PC-3 (cell line): ENCODE measurements at regions not wholly inside any gene's neighbourhood (a gene's known extent, or its start where the extent isn't known, plus 50 kb on each side); places are given as distances from the start of the nearest gene placed in this dataset.
A peak's percentile ranks its signal among the peaks of the same experiment; 100 is the strongest.

Experiments used
- ATAC-seq: fragments of 200-7000 bp; cut with Tn5 transposase; 2 replicates; pipeline ENCODE4 v1.9.1; 2020; ENCODE audit warnings: mild to moderate bottlenecking, moderate library complexity
- BruUV-seq: library from RNA; stranded (reverse); fragments of 400-500 nt; replicated peaks from 2 replicates; lab custom pipeline; 2021; lab: Mats Ljungman, UMichigan
- CTCF ChIA-PET: fragments of 300-600 bp; sonication (Branson Sonifier 250); formaldehyde crosslinking; loops from one replicate; lab custom pipeline; 2022; ENCODE audit warnings: antibody characterized with exemption; lab: Charles Lee
- POLR2A ChIA-PET: fragments of 300-600 bp; sonication (Branson Sonifier 250); formaldehyde crosslinking; loops from one replicate; lab custom pipeline; 2022; ENCODE audit warnings: antibody characterized with exemption; ENCODE audit not compliant: unreplicated experiment; lab: Charles Lee
- DNase-seq: peaks from one replicate; pipeline ENCODE4 v3.0.0-alpha.2; 2015
- H2AFZ ChIP-seq: fragments of 300-600 bp; sonication (generic); 2 replicates; pipeline ENCODE4 v1.6.0; 2016; ENCODE audit warnings: antibody characterized with exemption, low read length
- H3F3A ChIP-seq: fragments of 300-600 bp; sonication (generic); one replicate; pipeline ENCODE4 v1.6.0; 2017; ENCODE audit warnings: antibody characterized with exemption, low read length, control low read depth, mild to moderate bottlenecking; ENCODE audit not compliant: unreplicated experiment
- H3K27ac ChIP-seq: fragments of 300-600 bp; sonication (generic); 2 replicates; pipeline ENCODE4 v1.5.1; 2016; ENCODE audit warnings: mild to moderate bottlenecking, low read length
- H3K27me3 ChIP-seq: fragments of 300-600 bp; sonication (generic); 2 replicates; pipeline ENCODE4 v1.6.1; 2016; ENCODE audit warnings: low read length, mixed read lengths
- H3K36me3 ChIP-seq: fragments of 300-600 bp; sonication (generic); 2 replicates; pipeline ENCODE4 v1.6.1; 2016; ENCODE audit warnings: low read depth, mixed run types, low read length, mixed read lengths
- H3K4me1 ChIP-seq: fragments of 300-600 bp; sonication (generic); 2 replicates; pipeline ENCODE4 v1.5.1; 2016; ENCODE audit warnings: low read length; ENCODE audit not compliant: insufficient read depth
- H3K4me2 ChIP-seq: fragments of 300-600 bp; sonication (generic); 2 replicates; pipeline ENCODE4 v1.6.0; 2016; ENCODE audit warnings: low read length
- H3K4me3 ChIP-seq: fragments of 300-600 bp; sonication (generic); 2 replicates; pipeline ENCODE4 v1.5.1; 2016; ENCODE audit warnings: mild to moderate bottlenecking, low read length, mixed read lengths
- H3K79me2 ChIP-seq: fragments of 300-600 bp; sonication (generic); 2 replicates; pipeline ENCODE4 v1.6.1; 2017; ENCODE audit warnings: low read length, mixed read lengths
- H3K9ac ChIP-seq: fragments of 300-600 bp; sonication (generic); 2 replicates; pipeline ENCODE4 v1.6.0; 2016; ENCODE audit warnings: mild to moderate bottlenecking, low read length
- H3K9me2 ChIP-seq: fragments of 300-600 bp; sonication (generic); replicated peaks from 2 replicates; pipeline ENCODE4 v1.6.1; 2016; ENCODE audit warnings: mixed run types, low read length, mixed read lengths
- H3K9me3 ChIP-seq: fragments of 300-600 bp; sonication (generic); 2 replicates; pipeline ENCODE4 v1.6.1; 2016; ENCODE audit warnings: low read length, mixed read lengths
- H4K20me1 ChIP-seq: fragments of 300-600 bp; sonication (generic); 2 replicates; pipeline ENCODE4 v1.6.1; 2016; ENCODE audit warnings: low read length, mixed read lengths
- CTCF ChIP-seq: fragments of 300-600 bp; sonication (generic); conservative IDR thresholded peaks from 2 replicates; pipeline ENCODE4 v1.5.1; 2017; ENCODE audit warnings: antibody characterized with exemption, low read depth, mild to moderate bottlenecking, low read length
- EZH2 ChIP-seq: fragments of 300-600 bp; sonication (generic); IDR thresholded peaks from one replicate; pipeline ENCODE4 v1.6.1; 2017; ENCODE audit warnings: antibody characterized with exemption, mild to moderate bottlenecking, low read length; ENCODE audit not compliant: unreplicated experiment
- EZH2phosphoT487 ChIP-seq: fragments of 300-600 bp; sonication (generic); IDR thresholded peaks from 2 replicates; pipeline ENCODE4 v1.6.1; 2018; ENCODE audit warnings: mild to moderate bottlenecking, antibody characterized with exemption, low read length, borderline replicate concordance
- intact Hi-C: fragments of 100-400 bp; cut with micrococcal nuclease; formaldehyde crosslinking; loops from 2 replicates; pipeline ENCODE4 v1.9.0; 2023

DNA sequence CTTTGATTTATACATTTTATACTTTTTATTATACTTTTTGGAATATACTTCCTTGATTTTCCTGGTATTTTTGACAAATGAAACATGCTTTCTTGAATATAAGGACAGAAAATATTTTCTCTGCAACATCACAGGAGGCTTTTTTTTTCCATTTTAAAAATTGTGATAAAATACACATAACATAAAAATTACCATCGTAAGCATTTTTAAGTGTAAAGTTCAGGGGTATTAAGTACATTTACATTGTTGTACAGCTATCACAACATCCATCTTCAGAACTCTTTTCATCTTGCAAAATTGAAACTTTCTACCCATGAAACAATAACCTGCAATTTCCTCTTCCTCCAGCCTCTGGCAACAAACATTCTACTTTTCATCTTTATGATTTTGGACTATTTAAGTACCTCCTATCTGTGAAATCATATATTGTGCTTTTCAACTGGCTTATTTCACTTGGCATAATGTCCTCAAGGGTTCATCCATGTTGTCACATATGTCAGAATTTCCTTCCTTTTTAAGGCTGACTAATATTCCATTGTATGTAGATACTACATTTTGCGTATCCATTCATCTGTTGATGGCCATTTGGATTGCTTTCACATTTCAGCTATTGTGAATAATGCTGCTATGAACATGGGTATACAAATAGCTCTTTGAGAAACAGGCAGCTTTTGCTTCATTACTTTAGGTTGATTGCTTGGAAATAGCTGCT, 412.6 kb downstream of the RAPGEF2 start:
- Histone ChIP-seq H3K9me3 (no peaks in the 10 kb centered on the region), H3K36me3 (no peaks in the 10 kb centered on the region), H3K9ac (no peak overlapping the region), H3K4me3 (no peak overlapping the region), H4K20me1 (no peaks in the 10 kb centered on the region), H3K27ac (no peak overlapping the region), H3F3A (no peaks in the 10 kb centered on the region), H3K9me2 (no peaks in the 10 kb centered on the region), H3K4me1 (peaks cover 8% of the 10 kb centered on the region; the same call in 1 of the 2 replicates), H3K4me2 (no peak overlapping the region), H3K27me3 (no peaks in the 10 kb centered on the region), H3K79me2 (no peaks in the 10 kb centered on the region), H2AFZ (no peak overlapping the region)
- ChIA-PET POLR2A (no interaction called here), CTCF (no interaction called here)
- no TSS peak for BruUV-seq
- no peak for TF ChIP-seq CTCF
- no peak for TF ChIP-seq EZH2phosphoT487
- no peak for TF ChIP-seq EZH2
- no peak for ATAC-seq
- intact Hi-C loops: no loop called here
- no peak for DNase-seq

- Histone ChIP-seq H3K4me3 (no peak overlapping the region), H3K9me2 (no peaks in the 10 kb centered on the region), H3K9ac (no peak overlapping the region), H4K20me1 (no peaks in the 10 kb centered on the region), H2AFZ (no peak overlapping the region), H3K4me1 (peaks cover 8% of the 10 kb centered on the region; the same call in 1 of the 2 replicates), H3K9me3 (no peaks in the 10 kb centered on the region), H3F3A (no peaks in the 10 kb centered on the region), H3K27me3 (no peaks in the 10 kb centered on the region), H3K4me2 (peak overlapping the region; percentile 10; the same call in 1 of the 2 replicates), H3K36me3 (no peaks in the 10 kb centered on the region), H3K79me2 (no peaks in the 10 kb centered on the region), H3K27ac (no peak overlapping the region)
- intact Hi-C loops: no loop called here
- peak; percentile 60 for DNase-seq
- peak; percentile 81 for ATAC-seq
- no peak for TF ChIP-seq EZH2phosphoT487
- no peak for TF ChIP-seq EZH2
- no peak for TF ChIP-seq CTCF
- CTCF ChIA-PET: interaction anchor here (0.7 kb wide), 1 partner anchor 1002 kb away, joined by 3 read pairs; no protein-coding TSS in a partner anchor
- POLR2A ChIA-PET: interaction anchor here (0.5 kb wide), 1 partner anchor 55 kb away, joined by 3 read pairs; no protein-coding TSS in a partner anchor
- BruUV-seq: no TSS peak
Observed at GRCh38 chr4:159516556-159517140, 413.8 kb downstream of the RAPGEF2 start.

DNA sequence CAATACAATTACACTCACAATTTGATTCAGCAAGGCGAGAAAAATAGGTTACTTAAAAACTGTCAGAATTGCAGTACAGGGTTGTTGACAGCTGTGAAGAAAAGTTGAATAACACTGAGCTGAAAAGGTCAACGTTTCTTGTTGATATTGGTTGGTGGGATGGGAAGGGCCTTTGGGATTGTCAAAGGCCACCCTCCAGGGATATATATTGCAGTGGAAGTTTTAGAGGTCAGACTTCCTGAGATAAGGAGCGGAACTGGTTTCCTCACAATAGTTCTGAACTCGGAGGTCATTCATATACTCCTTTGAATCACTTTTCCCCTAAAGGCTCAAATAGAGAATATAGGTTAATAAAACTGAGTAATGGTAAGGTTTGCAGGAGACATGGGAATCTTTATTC, 417.2 kb downstream of the RAPGEF2 start:
- Histone ChIP-seq H3K9ac (no peak overlapping the region), H3K4me3 (no peak overlapping the region), H4K20me1 (no peaks in the 10 kb centered on the region), H3K9me2 (no peaks in the 10 kb centered on the region), H3K4me2 (no peak overlapping the region), H3K4me1 (peaks cover 8% of the 10 kb centered on the region; the same call in 1 of the 2 replicates), H3K27ac (no peak overlapping the region), H3K27me3 (no peaks in the 10 kb centered on the region), H3K36me3 (no peaks in the 10 kb centered on the region), H3K9me3 (no peaks in the 10 kb centered on the region), H2AFZ (no peak overlapping the region), H3F3A (no peaks in the 10 kb centered on the region), H3K79me2 (no peaks in the 10 kb centered on the region)
- POLR2A ChIA-PET: no interaction called here
- ATAC-seq: no peak
- BruUV-seq: no TSS peak
- intact Hi-C loops: no loop called here
- DNase-seq: no peak
- CTCF ChIA-PET: no interaction called here
- TF ChIP-seq EZH2 (no peak), CTCF (no peak), EZH2phosphoT487 (no peak)
